GM19043 (cell line): ENCODE measurements at regions not wholly inside any gene's neighbourhood (a gene's known extent, or its start where the extent isn't known, plus 50 kb on each side); places are given as distances from the start of the nearest gene placed in this dataset.

ENCODE experiments used
- ATAC-seq: cut with Tn5 transposase; IDR thresholded peaks from one replicate; pipeline ENCODE4 v1.9.1; 2021; ENCODE audit warnings: low read depth; ENCODE audit not compliant: unreplicated experiment

DNA sequence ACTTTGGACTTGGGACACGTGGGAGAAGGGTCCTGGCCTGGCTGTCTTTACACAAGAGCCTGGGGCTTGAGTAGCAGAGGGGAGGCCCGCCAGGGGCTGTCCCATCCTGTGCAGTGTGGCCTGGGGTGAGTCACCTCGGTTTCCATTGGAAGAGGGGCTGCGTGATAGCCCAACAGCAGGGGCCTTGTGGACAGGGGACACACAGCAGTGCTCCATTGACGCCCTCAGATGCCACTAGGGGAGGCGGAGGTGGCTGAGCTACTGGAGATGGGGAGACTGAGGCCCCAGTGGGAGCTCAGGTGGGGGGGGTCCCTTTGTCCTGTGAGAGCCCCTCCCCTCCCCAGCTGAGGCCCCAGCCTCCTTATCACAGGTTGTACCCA, 50.0 kb upstream of the RNU6ATAC start:
- ATAC-seq: no peak

DNA sequence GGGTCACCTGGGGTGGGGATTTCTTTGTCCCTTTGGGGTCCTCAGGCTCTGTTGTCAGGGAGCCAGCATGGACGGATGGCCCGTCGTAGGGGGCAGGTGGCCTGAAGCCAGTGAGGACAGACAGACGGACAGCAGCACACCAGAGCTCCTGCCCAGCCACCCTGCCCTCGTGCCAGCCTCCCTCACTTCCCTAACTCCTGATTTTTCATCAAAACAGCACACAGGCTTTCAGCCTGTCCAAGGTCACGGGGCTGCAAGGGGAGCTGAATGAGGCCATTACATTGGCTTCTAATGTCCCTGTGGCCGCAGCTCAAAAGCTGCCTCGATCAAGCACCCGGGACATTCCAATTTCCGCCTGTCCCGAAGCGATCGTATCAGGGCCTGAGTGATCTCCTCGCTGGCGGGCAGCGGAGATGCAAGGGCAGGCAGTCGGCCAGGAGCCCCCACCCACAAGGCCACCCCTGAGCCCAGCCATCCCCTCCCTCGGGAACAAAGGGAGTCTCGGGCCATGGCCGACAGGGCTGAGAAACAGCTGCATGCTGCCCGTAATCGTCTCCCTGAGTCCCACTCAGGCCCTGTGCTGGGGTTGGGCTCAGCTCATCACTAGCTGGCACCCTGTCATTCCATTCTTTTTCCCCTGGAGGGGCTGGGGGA, 50.5 kb upstream of the RNU6ATAC start:
- ATAC-seq: no peak

DNA sequence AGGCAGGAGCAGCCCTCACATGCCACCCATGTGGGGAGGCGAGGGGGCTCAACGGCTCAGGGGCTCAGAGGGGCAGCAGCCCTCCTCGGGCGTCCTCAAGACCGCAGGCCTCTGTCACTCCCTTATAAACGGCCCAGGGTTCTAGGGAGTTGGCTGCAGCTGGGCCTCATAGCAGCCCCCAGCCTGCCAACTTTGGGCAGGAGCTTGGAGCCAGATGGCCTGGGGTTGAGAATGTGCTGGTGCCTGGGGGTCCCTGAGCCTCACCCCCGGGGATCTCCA, 51.0 kb upstream of the RNU6ATAC start:
- ATAC-seq: no peak

DNA sequence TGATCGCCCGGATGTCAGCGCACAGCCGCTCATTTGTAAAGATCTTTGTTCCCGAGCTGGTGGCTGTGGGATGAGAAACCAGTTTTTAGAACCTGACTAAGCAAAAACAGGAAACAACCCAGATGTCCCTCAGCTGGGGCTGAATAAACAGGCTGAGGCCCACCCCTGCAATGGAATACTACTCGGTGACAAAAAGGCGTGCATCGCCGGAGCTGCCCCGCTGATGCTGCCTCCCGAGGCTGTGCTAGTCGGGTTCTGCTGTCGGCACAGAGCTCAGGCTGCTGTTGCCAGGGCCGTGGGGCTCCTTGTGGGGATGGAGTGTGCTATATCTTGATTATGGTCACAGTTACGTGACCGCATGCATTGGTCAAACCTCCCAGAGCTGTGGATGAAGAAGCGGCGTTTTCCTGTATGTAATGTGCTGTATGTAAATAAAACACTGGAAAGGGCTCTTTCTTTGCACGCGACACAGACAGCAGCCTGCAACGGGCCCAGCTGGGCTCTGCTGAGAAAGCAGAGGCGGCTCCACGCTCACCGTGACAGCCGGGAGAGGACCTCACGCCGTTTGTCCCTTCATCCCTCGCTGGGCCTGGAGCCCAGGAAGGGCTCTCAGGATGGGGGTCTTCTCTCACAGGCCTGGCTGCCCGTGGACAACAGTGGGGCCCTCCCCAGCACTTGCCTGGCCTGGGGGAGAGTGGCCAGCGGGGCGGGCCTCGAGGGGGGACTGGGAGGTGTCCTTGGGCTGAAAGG, 51.5 kb upstream of the RNU6ATAC start:
- no peak for ATAC-seq

DNA sequence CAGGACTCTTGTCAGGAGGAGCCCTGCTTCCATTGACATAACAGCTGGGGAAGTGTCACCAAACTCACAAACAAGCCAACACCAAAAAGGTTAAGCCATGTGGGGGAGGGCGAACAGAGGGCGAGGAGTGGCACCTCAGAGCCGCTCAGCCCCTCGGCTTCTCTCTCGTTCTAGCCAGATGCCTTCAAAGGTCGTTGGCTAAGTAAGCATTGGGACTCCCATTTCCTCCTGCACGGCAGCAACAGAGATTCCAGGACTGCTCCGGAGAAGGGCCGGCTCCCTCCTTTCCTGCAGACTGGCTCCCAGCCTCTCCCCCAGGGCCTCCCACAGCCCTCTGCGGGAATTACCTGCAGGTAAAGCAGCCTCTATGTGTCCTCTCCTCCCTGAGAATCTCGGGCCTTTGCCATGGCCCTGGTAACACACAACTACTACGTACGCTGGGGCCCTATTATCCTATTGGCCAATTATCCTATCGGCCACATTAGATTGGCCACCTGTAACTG, 52.1 kb upstream of the RNU6ATAC start:
- no peak for ATAC-seq

DNA sequence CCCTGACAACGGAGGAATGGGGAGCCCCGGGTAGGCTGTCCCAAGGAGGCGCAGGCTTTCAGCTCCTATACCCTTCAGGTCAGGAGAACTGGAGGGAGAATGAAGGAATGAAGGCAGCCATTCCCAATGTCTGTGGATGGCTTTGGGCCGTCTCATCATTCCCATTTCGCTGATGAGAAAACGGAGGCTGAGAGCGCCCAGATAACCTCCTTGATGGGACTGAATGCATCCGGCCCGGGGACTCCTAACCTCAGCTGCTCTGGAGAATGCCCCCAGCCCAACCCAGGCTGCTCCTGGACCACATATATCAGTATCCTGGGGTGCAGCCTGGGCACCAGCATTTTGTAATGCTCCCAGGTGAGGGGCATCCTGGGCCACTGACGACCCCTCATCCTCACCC, 52.6 kb upstream of the RNU6ATAC start:
- ATAC-seq: no peak

DNA sequence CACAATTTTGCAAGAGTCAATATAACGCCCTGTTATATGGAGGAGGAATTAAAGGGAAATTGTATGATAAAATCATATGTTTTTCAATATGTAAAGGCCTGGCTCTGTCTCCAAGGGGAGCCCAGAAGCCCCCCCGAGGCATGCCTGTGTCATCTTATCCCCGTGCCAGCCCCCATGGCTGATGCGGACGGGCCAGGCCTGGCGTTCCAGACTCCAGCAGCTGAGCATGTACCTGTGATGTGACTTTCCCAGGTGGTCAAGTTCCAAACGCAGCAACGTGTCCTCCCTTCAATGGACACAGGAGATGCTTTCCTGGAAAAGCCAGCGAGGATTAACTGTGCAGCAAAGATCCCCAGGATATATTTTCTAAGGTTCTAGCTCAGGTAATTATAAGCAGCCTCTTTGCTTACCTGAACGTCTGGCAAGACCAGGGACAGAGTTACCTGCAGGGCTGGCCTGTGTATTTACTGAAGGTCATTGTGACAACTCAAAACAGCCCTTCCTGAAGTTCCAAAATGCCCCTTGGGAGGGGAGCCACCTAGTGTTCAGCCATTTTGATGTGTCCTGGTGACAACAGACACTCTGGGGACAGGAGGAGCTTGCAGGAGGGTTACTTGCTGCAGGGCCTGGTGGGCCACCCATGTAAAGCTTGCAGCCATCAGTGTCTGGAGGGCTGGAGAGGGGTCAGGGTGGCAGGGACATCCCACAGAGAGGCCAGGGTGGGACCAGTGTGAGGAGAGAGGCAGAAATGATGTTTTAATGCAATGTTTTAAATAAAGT, 53.3 kb upstream of the RNU6ATAC start:
- ATAC-seq: no peak

DNA sequence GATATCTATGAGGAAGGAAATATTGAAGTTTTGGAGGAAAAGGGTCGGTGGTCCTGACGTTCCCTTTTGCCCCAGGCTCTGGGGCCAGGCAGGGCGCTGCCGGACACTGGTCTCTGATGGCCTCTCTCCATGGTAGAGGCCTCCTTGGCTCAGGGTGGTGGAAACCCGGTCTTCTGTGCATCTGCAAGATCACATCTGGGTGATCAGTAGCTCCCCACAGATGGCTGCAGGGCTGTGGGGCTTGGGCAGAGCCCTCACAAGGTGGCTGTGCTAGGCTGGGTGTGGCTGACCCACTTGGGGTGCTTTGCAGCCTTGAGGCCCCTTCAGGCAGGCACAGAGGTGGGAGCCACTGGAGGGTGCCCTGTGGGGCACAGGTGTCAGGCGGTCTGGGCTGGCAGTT, 53.9 kb upstream of the RNU6ATAC start:
- no peak for ATAC-seq

DNA sequence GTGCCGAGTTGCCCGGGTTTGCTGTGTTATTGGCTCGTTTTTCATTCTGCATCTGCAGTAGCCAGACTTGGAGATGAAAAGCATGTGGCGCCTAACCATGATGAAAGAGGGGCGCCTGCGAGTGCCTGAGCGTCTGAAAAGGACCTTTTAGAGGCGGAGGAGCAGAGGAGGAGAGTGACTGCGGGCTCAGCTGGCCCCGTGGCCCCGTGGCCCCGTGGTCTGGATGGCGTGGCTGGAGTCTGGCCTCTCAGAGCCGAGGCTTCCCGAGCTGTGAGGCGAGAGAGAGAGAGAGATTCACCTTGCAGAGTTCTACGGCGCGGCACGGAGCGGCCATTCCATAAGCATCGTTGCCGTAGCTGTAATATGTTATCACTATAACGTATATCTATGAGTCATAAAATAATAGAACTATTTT, 55.3 kb upstream of the RNU6ATAC start:
- ATAC-seq: no peak

DNA sequence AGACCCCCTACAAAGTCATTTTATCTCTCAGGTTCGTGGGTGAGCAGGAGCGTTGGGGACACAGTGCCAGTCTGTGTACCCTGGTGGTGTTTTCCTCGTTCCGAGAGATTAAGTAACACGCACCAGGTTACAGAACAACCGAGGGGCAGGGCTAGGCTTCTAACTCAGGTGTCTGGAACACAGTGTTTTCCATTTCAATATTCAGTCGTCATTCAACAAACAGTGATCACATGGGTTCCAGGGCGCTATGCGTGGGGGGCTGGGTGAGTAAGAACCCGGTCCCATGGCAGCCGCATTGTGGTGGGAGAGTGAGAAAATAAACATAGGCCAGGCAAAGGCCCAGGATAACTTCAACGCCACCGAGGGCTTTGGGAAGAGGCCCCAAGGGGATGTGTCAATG, 55.9 kb upstream of the RNU6ATAC start:
- ATAC-seq: no peak

DNA sequence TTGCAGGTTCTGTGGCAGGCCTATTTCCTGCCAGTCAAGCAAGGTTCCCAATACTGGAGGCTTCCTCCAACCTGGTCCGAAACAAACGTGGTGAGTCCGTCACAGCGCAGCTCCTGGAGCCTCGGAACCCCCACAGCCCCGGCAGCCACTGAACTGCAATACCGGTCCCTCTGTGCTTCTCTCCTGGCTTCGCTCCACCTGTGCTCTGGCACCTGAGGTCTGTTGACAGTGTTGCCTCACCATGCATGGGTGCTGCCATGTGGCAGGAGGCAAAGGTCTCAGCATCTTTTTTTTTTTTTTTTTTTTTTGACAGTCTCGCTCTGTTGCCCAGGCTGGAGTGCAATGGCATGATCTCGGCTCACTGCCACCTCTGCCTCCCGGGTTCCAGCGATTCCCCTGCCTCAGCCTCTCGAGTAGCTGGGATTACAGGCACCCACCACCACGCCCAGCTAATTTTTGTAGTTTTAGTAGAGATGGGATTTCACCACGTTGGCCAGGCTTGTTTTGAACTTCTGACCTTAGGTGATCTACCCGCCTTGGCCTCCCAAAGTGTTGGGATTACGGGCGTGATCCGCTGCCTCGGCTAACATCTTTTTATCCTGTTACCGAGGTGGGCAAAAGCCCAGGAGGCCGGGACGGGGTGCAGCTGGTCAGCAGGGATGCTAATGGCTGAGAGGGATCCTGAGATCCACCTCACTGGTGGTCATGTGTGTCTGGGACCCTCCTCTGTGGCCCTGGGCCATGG, 57.1 kb upstream of the RNU6ATAC start:
- ATAC-seq: no peak

DNA sequence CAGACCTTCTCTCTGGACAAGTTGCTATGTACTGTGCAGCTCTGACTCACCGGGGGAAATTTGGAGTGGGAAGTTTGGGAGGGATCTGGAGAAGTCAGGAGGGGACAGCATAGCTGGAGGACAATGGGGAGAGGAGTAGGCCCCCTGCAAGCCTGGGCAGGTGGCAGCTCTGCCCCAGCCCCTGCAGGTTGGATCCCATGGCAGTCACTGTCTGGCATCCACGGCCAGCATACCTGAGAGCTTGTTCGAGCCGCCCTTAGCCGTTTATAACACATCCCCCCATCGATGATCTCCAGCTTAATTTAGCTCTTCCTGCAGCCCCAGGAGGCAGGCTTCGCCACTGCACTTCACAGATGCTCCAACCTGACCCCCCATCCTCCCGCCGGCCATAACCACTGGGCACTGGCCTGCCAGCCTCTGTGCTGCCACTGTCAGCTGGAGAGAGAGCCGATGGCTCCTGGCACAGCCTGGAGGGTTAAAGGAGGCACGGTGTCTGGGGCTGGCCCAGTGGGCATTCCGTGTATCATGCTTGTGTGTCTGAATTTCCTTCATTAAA, 57.7 kb upstream of the RNU6ATAC start:
- ATAC-seq: no peak

DNA sequence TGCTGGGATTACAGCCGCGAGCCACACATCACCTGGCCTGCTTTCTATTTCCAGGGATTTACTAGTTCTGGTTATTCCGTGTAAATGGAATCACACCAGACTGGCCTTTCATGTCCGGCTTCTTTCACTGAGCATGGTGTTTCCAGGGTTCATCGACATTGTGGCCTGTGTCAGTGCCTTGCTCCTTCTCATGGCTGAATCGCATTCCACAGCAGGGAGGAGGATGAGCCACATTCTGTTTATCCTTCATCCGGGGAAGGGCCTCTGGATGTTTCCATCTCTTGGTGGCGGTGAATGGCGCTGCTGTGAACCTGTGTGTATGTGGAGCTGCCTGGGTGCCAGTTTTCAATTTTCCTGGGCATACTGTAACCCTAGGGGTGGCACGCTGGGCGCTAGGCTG, 58.7 kb upstream of the RNU6ATAC start:
- ATAC-seq: no peak

DNA sequence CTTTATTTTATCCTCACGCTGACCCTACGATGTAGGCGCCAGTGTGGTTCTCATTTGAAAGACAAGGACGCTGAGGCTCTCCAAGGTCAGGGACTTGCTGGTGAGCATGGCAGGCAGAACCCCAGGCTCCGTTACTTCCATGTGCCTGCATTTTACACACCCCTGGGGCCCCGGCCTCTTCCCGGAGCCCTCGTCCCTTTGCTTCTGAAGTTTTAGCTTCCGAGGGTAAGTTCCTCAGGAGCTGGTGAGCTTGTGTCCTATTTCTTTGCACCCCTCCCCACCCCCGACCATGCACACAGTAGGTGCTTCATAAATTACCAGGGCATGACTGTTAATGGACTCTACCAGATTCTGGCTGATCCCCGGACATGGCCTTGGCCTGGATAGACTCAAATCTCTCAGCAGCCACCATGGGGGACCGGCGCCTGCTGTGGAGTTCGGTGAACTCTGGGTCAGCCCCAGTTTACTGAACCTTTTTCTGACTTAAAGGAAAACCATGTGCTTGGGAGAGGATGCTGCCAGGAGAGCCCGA, 59.3 kb upstream of the RNU6ATAC start:
- no peak for ATAC-seq

DNA sequence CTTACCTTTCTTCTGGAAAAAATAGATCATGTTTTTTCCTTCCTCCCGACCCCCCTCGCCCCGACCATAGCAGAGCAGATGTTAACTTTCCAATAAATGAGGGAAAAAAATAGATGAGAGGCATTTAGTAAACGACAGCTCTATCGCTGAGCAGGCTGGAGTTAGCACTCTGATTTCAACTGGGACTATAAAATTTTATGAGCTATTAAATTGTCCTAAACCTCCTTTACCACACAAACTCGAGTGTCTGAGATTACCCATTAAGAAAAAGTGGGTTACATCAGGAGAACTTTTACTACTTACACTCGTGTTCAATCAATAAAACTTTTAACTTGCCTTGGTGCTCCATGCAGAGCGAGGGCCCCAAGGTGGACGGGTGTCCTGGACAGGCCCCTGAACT, 59.8 kb upstream of the RNU6ATAC start:
- no peak for ATAC-seq

DNA sequence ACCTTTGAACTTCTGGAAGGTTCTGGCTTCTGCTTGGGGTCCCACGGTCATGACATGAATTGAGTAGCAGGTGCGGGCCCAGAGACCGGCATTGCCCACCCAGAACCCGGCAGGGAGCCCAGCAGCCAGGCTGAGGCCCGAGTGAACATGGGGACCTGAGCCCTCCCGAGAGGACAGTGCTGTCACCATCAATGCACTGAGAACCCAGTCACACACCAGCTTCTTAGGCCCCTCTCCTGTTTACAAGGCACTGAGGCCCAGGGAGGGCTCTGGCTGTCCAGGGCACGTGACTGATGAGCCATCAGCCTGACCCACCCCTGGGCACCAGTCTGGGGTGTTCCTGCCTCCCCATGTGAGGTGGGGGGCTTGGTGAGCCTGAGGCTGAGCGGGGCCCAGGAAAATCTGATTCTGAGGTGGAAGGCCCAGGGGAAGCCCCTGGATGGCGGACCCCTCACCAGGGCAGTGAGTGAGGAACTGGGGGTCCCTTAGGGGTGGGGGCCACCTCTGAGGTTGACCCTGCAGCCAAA, 60.3 kb upstream of the RNU6ATAC start:
- ATAC-seq: no peak

DNA sequence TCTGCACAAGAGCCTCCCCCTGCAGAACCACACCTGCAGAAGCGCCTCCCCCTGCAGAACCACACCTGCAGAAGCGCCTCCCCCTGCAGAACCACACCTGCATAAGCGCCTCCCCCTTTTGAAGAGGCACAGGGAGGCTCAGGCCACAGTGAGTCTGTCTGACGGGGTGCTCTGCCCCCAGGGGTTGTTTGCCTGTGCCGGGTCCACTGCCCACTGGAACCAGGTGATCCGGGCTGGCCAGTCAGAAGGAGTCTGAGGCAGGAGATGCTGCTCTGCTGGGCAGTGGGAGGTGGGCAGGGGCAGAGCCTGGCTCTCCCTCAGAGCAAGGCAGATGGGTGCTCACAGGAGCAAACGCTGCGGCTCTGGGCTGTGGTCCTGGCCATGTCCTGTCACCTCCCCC, 60.8 kb upstream of the RNU6ATAC start:
- ATAC-seq: no peak

DNA sequence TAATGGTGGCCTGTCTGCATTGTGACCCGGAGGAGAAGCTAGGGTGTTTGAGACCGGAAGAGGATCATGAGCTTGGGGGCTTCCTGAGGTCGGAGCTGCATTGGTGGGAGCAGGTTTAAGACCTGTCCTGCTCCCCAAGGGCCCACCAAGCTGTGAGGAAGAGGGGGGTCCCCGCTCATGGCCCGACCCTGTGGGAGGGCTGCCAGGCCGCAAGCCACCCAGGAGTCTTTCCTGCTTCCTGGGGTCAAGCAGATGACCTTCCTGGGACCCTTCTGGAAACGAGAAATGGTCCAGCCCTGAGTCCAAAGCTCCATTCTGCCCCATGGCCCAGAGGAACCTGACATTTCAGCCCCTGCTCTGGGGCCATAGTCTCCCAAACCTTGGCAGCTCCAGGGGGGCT, 61.5 kb upstream of the RNU6ATAC start:
- ATAC-seq: no peak

DNA sequence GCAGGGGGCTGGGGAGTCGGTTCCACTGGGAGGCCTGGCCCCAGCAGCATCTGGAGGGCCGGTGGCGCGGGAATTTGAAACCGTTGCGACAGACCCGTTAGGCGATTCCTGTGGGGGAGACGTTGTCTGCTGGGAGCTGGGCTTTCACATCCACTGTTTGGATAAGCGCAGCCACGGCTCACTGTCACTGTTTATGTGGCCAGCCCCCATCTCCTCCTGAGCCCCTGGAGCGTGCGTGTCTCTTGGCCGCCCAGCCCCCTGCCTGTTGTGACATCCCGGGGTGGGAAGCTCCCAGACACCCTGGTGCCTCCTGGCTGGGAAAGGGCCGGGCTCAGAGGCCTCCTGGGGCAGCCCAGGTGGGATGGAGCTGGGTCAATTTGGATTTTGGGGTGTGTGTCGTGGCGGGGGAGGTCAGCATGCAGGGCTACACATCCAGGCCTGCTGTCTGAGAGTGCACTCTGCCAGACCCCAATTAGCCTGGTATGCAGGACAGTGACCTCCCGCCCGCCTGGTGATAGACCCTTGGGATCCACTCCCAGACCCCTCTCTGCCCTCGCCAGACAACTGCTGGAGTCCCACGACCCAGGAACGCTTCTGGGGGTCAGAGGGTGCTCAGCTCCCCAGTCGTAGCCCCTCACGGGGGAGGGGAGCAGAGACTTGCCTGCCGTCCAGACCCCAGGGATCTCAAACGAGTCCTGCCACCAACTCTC, 62.0 kb upstream of the RNU6ATAC start:
- no peak for ATAC-seq
